Caco-2 (cell line): ENCODE measurements at regions not wholly inside any gene's neighbourhood (a gene's known extent, or its start where the extent isn't known, plus 50 kb on each side); places are given as distances from the start of the nearest gene placed in this dataset.
"Not testable (repeated sequence)": the region's sequence is repeated elsewhere in the genome, so short reads cannot be mapped to it uniquely, and the experiment has no call there.

ENCODE experiments used
- BruUV-seq: library from RNA; stranded (reverse); fragments of 400-500 nt; replicated peaks from 2 replicates; lab custom pipeline; 2021; lab: Mats Ljungman, UMichigan
- CTCF ChIA-PET: fragments of 300-600 bp; sonication (Branson Sonifier 250); formaldehyde crosslinking; loops from one replicate; lab custom pipeline; 2022; ENCODE audit warnings: antibody characterized with exemption; lab: Charles Lee
- POLR2A ChIA-PET: fragments of 300-600 bp; sonication (Branson Sonifier 250); formaldehyde crosslinking; loops from one replicate; lab custom pipeline; 2022; ENCODE audit warnings: antibody characterized with exemption; lab: Charles Lee
- DNase-seq, 2 experiments: peaks; one replicate each; pipeline versions ENCODE4 v3.0.0 to v3.0.0-alpha.2; 2020 to 2022
- H3K27me3 ChIP-seq: replicated peaks from 2 replicates; pipeline ENCODE4 v1.6.0; 2011; ENCODE audit warnings: low read length; ENCODE audit not compliant: control insufficient read depth, insufficient read depth
- H3K36me3 ChIP-seq: 2 replicates; pipeline ENCODE4 v1.5.1; 2011; ENCODE audit warnings: low read length; ENCODE audit not compliant: control insufficient read depth, insufficient read depth
- H3K4me1 ChIP-seq: fragments of 250-450 bp; sonication (Bioruptor Pico); 2 replicates; pipeline ENCODE4 v1.5.1; 2020; ENCODE audit warnings: mild to moderate bottlenecking
- H3K4me3 ChIP-seq: 2 replicates; pipeline ENCODE4 v1.5.1; 2011; ENCODE audit warnings: low read depth, mild to moderate bottlenecking, control low read depth, low read length
- H3K9me3 ChIP-seq: fragments of 250-450 bp; sonication (Bioruptor Pico); 2 replicates; pipeline ENCODE4 v1.5.1; 2020; ENCODE audit warnings: mild to moderate bottlenecking, moderate library complexity
- H3K27ac Mint-ChIP-seq: one replicate; pipeline ENCODE4 v1.8.0; 2022; ENCODE audit warnings: mixed read lengths; ENCODE audit not compliant: unreplicated experiment
- H3K27me3 Mint-ChIP-seq: one replicate; pipeline ENCODE4 v1.8.0; 2022; ENCODE audit warnings: mixed read lengths; ENCODE audit not compliant: insufficient read depth, unreplicated experiment
- H3K36me3 Mint-ChIP-seq: one replicate; pipeline ENCODE4 v1.8.0; 2022; ENCODE audit warnings: mild to moderate bottlenecking, mixed read lengths; ENCODE audit not compliant: insufficient read depth, unreplicated experiment
- H3K4me1 Mint-ChIP-seq: one replicate; pipeline ENCODE4 v1.8.0; 2022; ENCODE audit warnings: low read depth, mixed read lengths; ENCODE audit not compliant: unreplicated experiment
- H3K4me3 Mint-ChIP-seq: one replicate; pipeline ENCODE4 v1.8.0; 2022; ENCODE audit warnings: mild to moderate bottlenecking, moderate library complexity, mixed read lengths; ENCODE audit not compliant: unreplicated experiment
- H3K9me3 Mint-ChIP-seq: one replicate; pipeline ENCODE4 v1.8.0; 2022; ENCODE audit warnings: mixed read lengths; ENCODE audit not compliant: unreplicated experiment
- CTCF ChIP-seq, 2 experiments: fragments of 200-600 bp in 1 of 2; IDR thresholded peaks; 1 replicate in 1 of 2; 2 replicates in 1 of 2; pipeline versions ENCODE4 v1.5.1 to v1.8.0; 2011 to 2022; ENCODE audit warnings: antibody characterized with exemption in 1 of 2, control low read depth in 1 of 2, inconsistent platforms in 1 of 2, low read depth in 1 of 2, low read length in 1 of 2, mild to moderate bottlenecking in 1 of 2, moderate library complexity in 1 of 2; ENCODE audit not compliant: insufficient read depth in 1 of 2, severe bottlenecking in 1 of 2, unreplicated experiment in 1 of 2
- intact Hi-C: fragments of 100-400 bp; cut with micrococcal nuclease; formaldehyde crosslinking; loops from one replicate; pipeline ENCODE4 v1.10.0; 2022; ENCODE audit not compliant: unreplicated experiment

- Histone ChIP-seq H3K36me3 (no peaks in the 10 kb centered on the region), H3K27me3 (no peaks in the 10 kb centered on the region), H3K4me1 (no peaks in the 10 kb centered on the region; the same call in 1 of the 2 replicates), H3K4me3 (no peak overlapping the region), H3K9me3 (no peaks in the 10 kb centered on the region)
- no peak for DNase-seq
- intact Hi-C loops: loop anchor here (10.0 kb wide), 1 partner anchor 242 kb away; no protein-coding TSS in a partner anchor
- Mint-ChIP-seq H3K4me3 (no peak overlapping the region), H3K9me3 (peaks cover 34% of the 10 kb centered on the region), H3K4me1 (no peaks in the 10 kb centered on the region), H3K27ac (no peak overlapping the region), H3K27me3 (no peaks in the 10 kb centered on the region), H3K36me3 (no peaks in the 10 kb centered on the region)
- no peak for TF ChIP-seq CTCF (IDR thresholded peaks at IDR 0.05; ENCODE audit: insufficient read depth in 1 of 2, low read depth in 1 of 2, low read length in 1 of 2, severe bottlenecking in 1 of 2, unreplicated experiment in 1 of 2)
- CTCF ChIA-PET: no interaction called here
- POLR2A ChIA-PET: no interaction called here
- BruUV-seq: no TSS peak
Measured at GRCh38 chr16:88192601-88193000, 190.2 kb upstream of the ZNF469 start.

GRCh38 chr16:88193706-88194396, 188.9 kb upstream of the ZNF469 start:
- H3K27me3 Mint-ChIP-seq, H3K4me3 ChIP-seq, H3K27me3 ChIP-seq, H3K9me3 ChIP-seq, H3K36me3 ChIP-seq, POLR2A ChIA-PET, H3K4me1 Mint-ChIP-seq, H3K4me1 ChIP-seq, BruUV-seq, H3K27ac Mint-ChIP-seq, H3K36me3 Mint-ChIP-seq, H3K4me3 Mint-ChIP-seq: not testable (repeated sequence)
- intact Hi-C loops: loop anchor here (10.0 kb wide), 1 partner anchor 241 kb away; no protein-coding TSS in a partner anchor
- TF ChIP-seq CTCF (IDR thresholded peaks at IDR 0.05; ENCODE audit: insufficient read depth in 1 of 2, low read depth in 1 of 2, low read length in 1 of 2, severe bottlenecking in 1 of 2, unreplicated experiment in 1 of 2): peak; percentile 70 to 77
- CTCF ChIA-PET: interaction anchor here (0.8 kb wide), 1 partner anchor 244 kb away, joined by 3 read pairs; no protein-coding TSS in a partner anchor
- H3K9me3 Mint-ChIP-seq: peaks cover 34% of the 10 kb centered on the region
- DNase-seq: peak in 1 of 2 experiments; percentile 63

- H3K4me1 Mint-ChIP-seq: no peaks in the 10 kb centered on the region
- no TSS peak for BruUV-seq
- DNase-seq: no peak
- no peaks in the 10 kb centered on the region for H3K27me3 ChIP-seq
- intact Hi-C loops: loop anchor here (10.0 kb wide), 1 partner anchor 240 kb away; no protein-coding TSS in a partner anchor
- no peak overlapping the region for H3K4me3 ChIP-seq
- H3K36me3 Mint-ChIP-seq: no peaks in the 10 kb centered on the region
- H3K9me3 ChIP-seq: no peaks in the 10 kb centered on the region
- peak in 1 of 2 experiments; percentile 8 for TF ChIP-seq CTCF (IDR thresholded peaks at IDR 0.05; ENCODE audit: insufficient read depth in 1 of 2, low read depth in 1 of 2, low read length in 1 of 2, severe bottlenecking in 1 of 2, unreplicated experiment in 1 of 2)
- ChIA-PET CTCF (no interaction called here), POLR2A (no interaction called here)
- H3K4me3 Mint-ChIP-seq: no peak overlapping the region
- H3K4me1 ChIP-seq: no peaks in the 10 kb centered on the region; the same call in 1 of the 2 replicates
- no peaks in the 10 kb centered on the region for H3K36me3 ChIP-seq
- H3K27me3 Mint-ChIP-seq: no peaks in the 10 kb centered on the region
- H3K9me3 Mint-ChIP-seq: peaks cover 29% of the 10 kb centered on the region
- H3K27ac Mint-ChIP-seq: no peak overlapping the region
Measured at GRCh38 chr16:88194397-88195268, 188.1 kb upstream of the ZNF469 start.
